ENCODE measurements at regions not wholly inside any gene's neighbourhood (a gene's known extent, or its start where the extent isn't known, plus 50 kb on each side); places are given as distances from the start of the nearest gene placed in this dataset.
"Not testable (repeated sequence)": the region's sequence is repeated elsewhere in the genome, so short reads cannot be mapped to it uniquely, and the experiment has no call there.

- no peak for DNase-seq (ENCODE audit: extremely low read depth in 1 of 2, low read depth in 1 of 2)
Observed at GRCh38 chr7:65453341-65454030, 79.8 kb downstream of the ZNF92 start.

DNA sequence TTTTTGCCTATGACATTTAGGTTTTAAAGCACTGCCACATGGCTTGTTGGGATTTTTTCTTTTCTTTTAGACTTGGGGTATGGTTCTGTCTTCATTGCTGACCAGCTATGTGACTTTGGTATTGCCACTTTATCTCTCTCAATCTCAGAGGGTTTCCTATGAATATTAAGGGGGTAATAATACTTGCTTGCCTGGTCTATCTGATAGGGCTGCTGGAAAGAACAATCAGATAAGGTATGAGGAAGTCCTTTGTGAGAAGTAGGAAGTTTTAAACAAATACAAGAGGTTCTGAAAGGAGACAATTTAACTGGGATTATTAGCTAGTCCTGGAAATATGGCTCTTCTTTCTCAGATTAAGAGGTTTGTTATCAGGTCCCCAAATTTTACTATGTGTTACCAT is 80.8 kb downstream of the ZNF92 start:
- no peak for DNase-seq (ENCODE audit: extremely low read depth in 1 of 2, low read depth in 1 of 2)

DNA sequence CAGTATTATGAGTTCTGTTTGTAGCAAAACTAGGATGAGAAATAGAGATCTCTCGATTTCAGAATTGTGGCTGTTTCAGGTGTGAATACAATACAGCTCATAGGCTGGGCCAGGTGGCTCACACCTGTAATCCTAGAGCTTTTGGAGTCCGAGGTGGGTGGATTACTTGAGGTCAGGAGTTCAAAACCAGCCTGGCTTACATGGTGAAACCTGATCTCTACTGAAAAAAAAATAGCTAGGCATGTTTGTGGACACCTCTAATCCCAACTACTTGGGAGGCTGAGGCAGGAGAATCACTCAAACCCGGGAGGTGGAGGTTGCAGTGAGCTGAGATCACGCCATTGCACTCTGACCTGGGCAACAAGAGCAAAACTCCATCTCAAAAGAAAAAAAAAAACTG is 81.4 kb downstream of the ZNF92 start:
- DNase-seq (ENCODE audit: extremely low read depth in 1 of 2, low read depth in 1 of 2), result not testable (repeated sequence)

- no peak for DNase-seq (ENCODE audit: extremely low read depth in 1 of 2, low read depth in 1 of 2)
Observed at GRCh38 chr7:65457705-65458104, 84.0 kb downstream of the ZNF92 start.

DNA sequence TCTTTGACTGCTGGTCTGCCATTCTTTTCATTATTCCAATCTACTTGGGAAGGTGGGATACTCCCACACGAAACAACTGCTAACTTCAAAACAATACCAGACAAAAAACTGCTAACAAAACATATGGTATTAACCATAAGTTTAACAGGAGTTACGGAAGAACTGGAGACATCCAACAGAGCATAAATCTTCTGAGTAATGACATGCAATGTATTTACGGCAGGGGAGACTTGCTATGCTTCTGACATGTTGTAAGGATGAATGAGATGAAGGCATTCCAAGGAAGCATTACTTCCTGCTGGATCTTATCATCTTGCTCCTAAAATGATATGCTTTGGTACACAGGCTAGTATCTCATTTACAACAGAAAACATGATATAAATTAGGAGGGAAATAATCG is 85.8 kb downstream of the ZNF92 start:
- DNase-seq (ENCODE audit: extremely low read depth in 1 of 2, low read depth in 1 of 2), result no peak

GRCh38 chr7:65462148-65462716 is 88.6 kb downstream of the ZNF92 start:
- DNase-seq (ENCODE audit: extremely low read depth in 1 of 2, low read depth in 1 of 2), result no peak

GRCh38 chr7:65463184-65463583 is 89.5 kb downstream of the ZNF92 start:
- no peak for DNase-seq (ENCODE audit: extremely low read depth in 1 of 2, low read depth in 1 of 2)

GRCh38 chr7:65469919-65470558 is 96.4 kb downstream of the ZNF92 start:
- DNase-seq (ENCODE audit: extremely low read depth in 1 of 2, low read depth in 1 of 2), result not testable (repeated sequence)

DNA sequence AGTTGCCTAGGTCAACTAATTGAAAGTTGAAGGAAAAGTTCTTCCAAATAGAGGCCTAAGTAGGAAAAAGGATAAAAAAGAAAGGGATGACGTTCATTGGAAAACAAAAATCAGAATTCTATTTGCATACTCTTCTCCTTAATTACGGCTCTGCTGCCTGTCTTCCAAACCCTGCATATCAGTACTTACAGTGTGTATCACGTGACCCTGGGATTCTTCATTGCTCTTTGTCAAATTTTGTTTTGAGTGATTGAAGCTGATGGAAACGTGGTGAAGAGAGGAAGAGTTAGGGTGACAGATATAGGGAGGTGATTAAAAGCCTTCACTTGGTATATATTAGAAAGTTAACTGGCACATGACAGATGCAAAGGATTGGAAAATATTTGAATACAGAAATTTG is 97.9 kb downstream of the ZNF92 start:
- DNase-seq (ENCODE audit: extremely low read depth in 1 of 2, low read depth in 1 of 2), result no peak

GRCh38 chr7:65475040-65475726 is 101.5 kb downstream of the ZNF92 start:
- DNase-seq (ENCODE audit: extremely low read depth in 1 of 2, low read depth in 1 of 2), result no peak

DNA sequence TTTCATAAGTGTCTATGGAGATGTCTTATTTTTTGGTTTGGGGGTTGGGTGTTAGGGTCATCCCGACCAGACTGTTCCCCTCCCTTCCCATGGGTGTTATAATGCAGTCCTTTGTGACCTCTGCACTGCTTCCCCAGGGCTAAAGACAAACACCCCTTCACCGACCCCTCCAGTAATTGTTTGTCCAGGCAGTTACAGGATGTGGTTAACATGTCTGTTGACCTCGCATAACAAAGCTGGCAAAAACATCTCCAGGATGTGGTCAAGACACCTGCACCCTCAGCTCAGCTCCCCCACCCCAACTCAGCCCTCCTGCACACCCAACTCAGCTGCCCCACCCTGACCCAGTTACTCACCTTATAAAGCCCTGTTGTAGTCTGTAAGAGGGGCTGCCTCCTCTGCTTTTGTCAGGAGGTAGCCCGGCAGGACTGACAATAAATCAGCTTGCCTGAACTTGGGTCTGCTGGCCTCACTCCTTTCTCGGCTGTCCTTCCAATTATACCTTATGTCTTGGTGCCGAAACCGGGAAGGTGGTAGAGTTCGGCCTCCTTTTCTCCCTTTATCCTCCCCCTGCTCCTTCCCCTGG is 102.2 kb downstream of the ZNF92 start:
- DNase-seq (ENCODE audit: extremely low read depth in 1 of 2, low read depth in 1 of 2), result peak in 1 of 2 donors; percentile 5

DNA sequence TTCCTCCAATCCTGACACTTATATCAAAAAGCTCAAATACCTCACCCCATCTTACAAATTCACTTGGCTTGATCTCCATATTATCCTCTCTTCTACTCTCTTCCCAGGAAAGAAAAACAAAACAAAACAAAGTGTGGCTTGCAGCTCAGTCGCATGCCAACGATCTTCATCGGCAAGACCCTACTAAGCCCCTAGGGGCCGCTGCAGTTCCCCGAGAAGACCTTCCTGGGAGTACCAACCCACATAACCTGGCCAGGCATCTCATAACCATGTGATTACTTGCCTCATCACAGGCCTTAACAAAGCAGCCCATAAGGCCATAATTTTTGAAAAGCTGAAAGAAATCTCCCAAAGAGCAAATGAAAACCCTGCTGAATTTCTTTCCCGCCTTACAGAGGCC is 103.7 kb downstream of the ZNF92 start:
- DNase-seq (ENCODE audit: extremely low read depth in 1 of 2, low read depth in 1 of 2), result no peak

DNA sequence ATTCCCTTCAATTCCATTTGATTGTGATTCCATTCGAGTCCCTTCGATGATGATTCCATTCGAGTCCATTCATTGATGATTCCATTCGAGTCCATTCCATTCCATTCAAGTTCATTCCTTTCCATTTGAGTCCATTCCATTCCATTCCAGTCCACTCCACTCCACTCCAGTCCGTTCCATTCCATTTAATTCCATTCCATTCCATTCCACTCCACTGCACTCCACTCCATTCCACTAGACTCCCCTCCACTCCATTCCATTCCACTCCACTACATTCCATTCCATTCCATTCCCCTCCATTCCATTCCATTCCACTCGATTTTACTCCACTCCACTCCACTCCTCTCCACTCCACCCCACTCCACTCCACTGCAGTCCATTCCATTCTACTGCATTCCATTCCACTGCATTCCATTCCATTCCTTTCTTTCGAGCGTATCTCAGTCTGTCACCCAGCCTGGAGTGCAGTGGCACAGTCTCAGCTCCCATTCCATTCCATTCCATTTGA is 115.7 kb downstream of the ZNF92 start:
- DNase-seq (ENCODE audit: extremely low read depth in 1 of 2, low read depth in 1 of 2), result no peak

DNA sequence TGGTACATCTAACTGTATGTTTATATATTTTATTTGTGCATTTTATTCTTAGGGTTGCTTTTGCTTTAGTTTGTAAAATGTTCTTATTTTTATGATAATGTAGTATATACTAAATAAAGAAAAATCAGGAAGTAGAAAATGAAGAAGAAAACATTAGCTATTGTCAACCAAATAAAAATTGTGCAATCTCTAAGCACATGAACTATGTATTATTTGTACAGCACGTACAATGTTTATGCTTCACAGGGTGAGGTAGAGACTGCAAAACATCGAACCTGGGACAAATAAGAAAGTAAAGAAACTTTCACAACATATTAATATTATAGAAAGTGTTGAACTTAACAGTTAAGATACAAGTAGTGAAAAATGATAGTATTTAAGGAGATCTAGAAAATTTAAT is 123.0 kb downstream of the ZNF92 start:
- DNase-seq (ENCODE audit: extremely low read depth in 1 of 2, low read depth in 1 of 2), result not testable (repeated sequence)

GRCh38 chr7:65503434-65504152 is 129.9 kb downstream of the ZNF92 start:
- no peak for DNase-seq (ENCODE audit: extremely low read depth in 1 of 2, low read depth in 1 of 2)

- DNase-seq (ENCODE audit: extremely low read depth in 1 of 2, low read depth in 1 of 2), result not testable (repeated sequence)
Observed at GRCh38 chr7:65504504-65505319, 131.1 kb downstream of the ZNF92 start.

DNA sequence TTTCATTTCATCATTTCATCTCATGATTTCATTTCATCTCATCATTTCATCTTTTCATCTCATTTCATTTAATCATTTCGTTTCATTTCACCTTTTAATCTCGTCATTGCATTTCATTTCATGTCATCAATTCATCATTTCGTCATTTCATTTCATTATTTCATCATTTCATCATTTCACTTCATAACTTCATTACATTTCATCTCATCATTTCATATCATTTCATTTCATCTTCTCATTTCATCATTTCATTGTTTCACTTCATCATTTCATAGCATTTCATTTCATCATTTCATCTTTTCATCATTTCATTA is 131.6 kb downstream of the ZNF92 start:
- not testable (repeated sequence) for DNase-seq (ENCODE audit: extremely low read depth in 1 of 2, low read depth in 1 of 2)

DNA sequence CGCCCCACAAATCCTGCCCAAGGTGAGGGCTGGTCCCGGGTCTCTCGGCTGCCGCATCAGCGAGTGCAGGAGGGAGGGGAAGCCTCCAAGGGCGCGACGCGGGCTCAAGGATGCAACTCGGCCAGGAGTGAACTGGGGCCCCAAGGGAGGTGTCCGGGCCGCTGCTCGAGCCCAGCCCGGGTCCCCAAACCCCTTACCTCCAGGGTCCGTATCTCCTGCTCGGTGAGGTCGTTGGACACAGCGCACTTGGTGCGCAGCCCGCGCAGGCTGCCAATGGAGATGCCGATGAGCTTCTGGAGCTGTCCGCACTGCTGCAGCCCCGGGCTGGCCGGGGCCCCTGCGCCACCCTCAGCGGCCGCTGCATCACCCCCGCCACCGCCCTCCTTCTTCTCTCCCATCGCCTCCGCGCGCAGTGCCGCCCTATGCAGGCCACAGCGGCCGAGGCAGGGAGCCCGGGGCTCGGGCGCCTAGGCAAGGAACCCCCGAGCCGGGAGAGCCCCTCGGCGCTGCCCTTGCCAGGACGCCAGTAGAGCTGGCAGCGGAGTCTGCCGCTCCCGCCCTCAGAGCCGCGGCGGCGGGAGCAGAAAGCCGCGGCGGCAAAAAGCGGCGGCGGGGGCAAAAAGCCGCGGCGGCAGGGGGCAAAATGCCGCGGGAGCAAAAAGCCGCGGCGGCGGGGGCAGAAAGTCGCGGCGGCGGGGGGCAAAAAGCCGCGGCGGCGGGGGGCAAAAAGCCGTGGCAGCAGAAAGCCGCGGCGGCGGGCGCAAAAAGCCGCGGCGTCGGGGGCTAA is 135.1 kb downstream of the ZNF92 start:
- not testable (repeated sequence) for DNase-seq (ENCODE audit: extremely low read depth in 1 of 2, low read depth in 1 of 2)

Measured in activated CD8-positive, alpha-beta memory T cell treated with anti-CD3 and anti-CD28 coated beads for 1 hour (primary cell).